Lung (tissue), 11 donors: ENCODE measurements at regions not wholly inside any gene's neighbourhood (a gene's known extent, or its start where the extent isn't known, plus 50 kb on each side); places are given as distances from the start of the nearest gene placed in this dataset.

Experiments
- ATAC-seq: fragments of 200-7000 bp; cut with Tn5 transposase; one replicate; pipeline ENCODE4 v1.9.1; 2020; ENCODE audit warnings: moderate number of reproducible peaks; ENCODE audit not compliant: insufficient read depth, low FRiP score
- DNase-seq, 3 donors: peaks; one replicate each; pipeline ENCODE4 v3.0.0-alpha.2; 2013 to 2017
- H3K27ac ChIP-seq, 2 donors: one replicate each; pipeline ENCODE4 v1.5.1; 2013; ENCODE audit warnings: mild to moderate bottlenecking in 2 of 2, moderate library complexity in 2 of 2, control low read depth in 1 of 2, inconsistent platforms in 1 of 2, low read depth in 1 of 2, low read length in 1 of 2
- H3K27me3 ChIP-seq, 3 donors: one replicate each; pipeline ENCODE4 v1.5.1; 2013; ENCODE audit warnings: low read length in 2 of 3; ENCODE audit not compliant: control insufficient read depth in 3 of 3, insufficient read depth in 3 of 3
- H3K36me3 ChIP-seq, 4 donors: one replicate each; pipeline ENCODE4 v1.5.1; 2013; ENCODE audit warnings: low read length in 4 of 4, mild to moderate bottlenecking in 1 of 4, moderate library complexity in 1 of 4; ENCODE audit not compliant: control insufficient read depth in 4 of 4, insufficient read depth in 4 of 4
- H3K4me1 ChIP-seq, 5 donors: one replicate each; pipeline ENCODE4 v1.5.1; 2013; ENCODE audit warnings: low read length in 5 of 5, mild to moderate bottlenecking in 2 of 5, moderate library complexity in 1 of 5; ENCODE audit not compliant: control insufficient read depth in 5 of 5, insufficient read depth in 5 of 5
- H3K4me3 ChIP-seq: one replicate; pipeline ENCODE4 v1.5.1; 2013; ENCODE audit warnings: mild to moderate bottlenecking, control low read depth, moderate library complexity
- H3K9ac ChIP-seq, 2 donors: one replicate each; pipeline ENCODE4 v1.5.1; 2013; ENCODE audit warnings: low read length in 2 of 2, control low read depth in 1 of 2; ENCODE audit not compliant: insufficient read depth in 1 of 2
- H3K9me3 ChIP-seq, 4 donors: one replicate each; pipeline ENCODE4 v1.5.1; 2013; ENCODE audit warnings: low read length in 3 of 4, mild to moderate bottlenecking in 1 of 4, moderate library complexity in 1 of 4; ENCODE audit not compliant: control insufficient read depth in 4 of 4, insufficient read depth in 3 of 4
- WGBS, 2 donors: extraction: QIAGEN DNeasy Blood & Tissue Kit; methylation state at CpG; one replicate each; pipeline ENCODE4 v1.1.7; 2013; 5-methylcytosine and 5-hydroxymethylcytosine counted together
- TF ChIP-seq, protein P1 (sequence below): IDR thresholded peaks from 2 replicates; pipeline ENCODE4 v1.5.1; 2012; ENCODE audit warnings: mild to moderate bottlenecking; ENCODE audit errors: control extremely low read depth, extremely low read depth
- donor health status: control.
- donor health status: control.
- donor health status: Bipolar disorder and iron deficiency.
- donor health status: healthy.
- donor health status: DM: yes; HTN: yes; CAD: no.

DNA sequence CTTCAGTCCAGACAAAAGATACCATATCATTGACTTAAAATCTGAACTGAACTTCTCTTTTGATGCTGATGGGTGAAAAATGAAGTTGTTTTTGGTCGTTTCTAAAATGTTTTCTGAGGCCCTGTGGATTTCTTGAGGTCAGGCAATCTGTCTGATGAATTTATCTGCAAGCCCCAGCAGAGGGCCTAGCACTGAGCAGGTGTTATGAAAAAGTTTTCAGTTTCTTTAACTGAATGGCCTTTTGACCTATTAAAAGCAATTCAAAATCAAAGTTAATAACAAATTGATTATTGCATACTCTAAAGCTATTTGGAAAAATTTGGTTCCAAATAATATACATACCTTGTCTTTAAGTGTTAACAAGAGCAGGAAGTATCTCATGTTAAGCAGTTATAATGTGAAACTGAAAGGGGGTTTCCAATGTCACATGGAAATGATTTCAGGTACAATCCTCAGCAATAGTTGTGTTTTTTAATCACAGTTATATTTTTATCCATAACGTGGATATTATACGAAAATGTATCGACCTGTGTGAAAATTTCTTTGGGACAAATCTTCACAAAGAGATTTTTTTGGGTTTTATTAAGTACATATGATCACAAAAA, 285.0 kb downstream of the SPANXN1 start:
- TF ChIP-seq, protein P1, sequence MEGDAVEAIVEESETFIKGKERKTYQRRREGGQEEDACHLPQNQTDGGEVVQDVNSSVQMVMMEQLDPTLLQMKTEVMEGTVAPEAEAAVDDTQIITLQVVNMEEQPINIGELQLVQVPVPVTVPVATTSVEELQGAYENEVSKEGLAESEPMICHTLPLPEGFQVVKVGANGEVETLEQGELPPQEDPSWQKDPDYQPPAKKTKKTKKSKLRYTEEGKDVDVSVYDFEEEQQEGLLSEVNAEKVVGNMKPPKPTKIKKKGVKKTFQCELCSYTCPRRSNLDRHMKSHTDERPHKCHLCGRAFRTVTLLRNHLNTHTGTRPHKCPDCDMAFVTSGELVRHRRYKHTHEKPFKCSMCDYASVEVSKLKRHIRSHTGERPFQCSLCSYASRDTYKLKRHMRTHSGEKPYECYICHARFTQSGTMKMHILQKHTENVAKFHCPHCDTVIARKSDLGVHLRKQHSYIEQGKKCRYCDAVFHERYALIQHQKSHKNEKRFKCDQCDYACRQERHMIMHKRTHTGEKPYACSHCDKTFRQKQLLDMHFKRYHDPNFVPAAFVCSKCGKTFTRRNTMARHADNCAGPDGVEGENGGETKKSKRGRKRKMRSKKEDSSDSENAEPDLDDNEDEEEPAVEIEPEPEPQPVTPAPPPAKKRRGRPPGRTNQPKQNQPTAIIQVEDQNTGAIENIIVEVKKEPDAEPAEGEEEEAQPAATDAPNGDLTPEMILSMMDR = no peak
- ATAC-seq (no peak), DNase-seq (no peak)
- Histone ChIP-seq H3K27ac (no peak overlapping the region), H3K9me3 (no peaks in the 10 kb centered on the region), H3K27me3 (no peaks in the 10 kb centered on the region), H3K36me3 (no peaks in the 10 kb centered on the region), H3K4me3 (no peak overlapping the region), H3K4me1 (no peaks in the 10 kb centered on the region), H3K9ac (no peak overlapping the region)
- WGBS, 2 donors = 40 to 69% methylated on average over 4 of the region's 4 CpGs

DNA sequence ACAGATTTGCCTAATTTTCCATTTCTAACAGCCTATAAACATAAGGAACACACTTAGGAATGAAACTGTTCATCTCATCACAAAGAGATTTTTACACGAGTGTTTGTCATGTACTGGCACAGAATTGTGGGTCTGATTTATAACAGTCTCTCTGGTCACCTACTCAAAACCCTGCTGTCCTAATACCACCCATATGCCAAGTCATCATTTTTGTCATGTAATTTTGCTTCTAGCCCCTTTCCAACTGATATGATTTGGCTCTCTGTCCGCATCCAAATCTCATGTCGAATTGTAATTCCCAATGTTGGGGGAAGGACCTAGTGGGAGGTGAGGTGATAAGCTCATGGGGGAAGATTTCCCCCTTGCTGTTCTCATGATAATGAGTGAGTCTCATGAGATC, 284.1 kb upstream of the SLITRK2 start:
- TF ChIP-seq, protein P1 = no peak
- Histone ChIP-seq H3K27ac (no peak overlapping the region), H3K36me3 (no peaks in the 10 kb centered on the region), H3K27me3 (no peaks in the 10 kb centered on the region), H3K9ac (no peak overlapping the region), H3K4me3 (no peak overlapping the region), H3K4me1 (no peaks in the 10 kb centered on the region), H3K9me3 (no peaks in the 10 kb centered on the region)
- WGBS, 2 donors = 85 to 86% methylated on average over 3 of the region's 3 CpGs
- ATAC-seq = no peak
- DNase-seq = no peak

DNA sequence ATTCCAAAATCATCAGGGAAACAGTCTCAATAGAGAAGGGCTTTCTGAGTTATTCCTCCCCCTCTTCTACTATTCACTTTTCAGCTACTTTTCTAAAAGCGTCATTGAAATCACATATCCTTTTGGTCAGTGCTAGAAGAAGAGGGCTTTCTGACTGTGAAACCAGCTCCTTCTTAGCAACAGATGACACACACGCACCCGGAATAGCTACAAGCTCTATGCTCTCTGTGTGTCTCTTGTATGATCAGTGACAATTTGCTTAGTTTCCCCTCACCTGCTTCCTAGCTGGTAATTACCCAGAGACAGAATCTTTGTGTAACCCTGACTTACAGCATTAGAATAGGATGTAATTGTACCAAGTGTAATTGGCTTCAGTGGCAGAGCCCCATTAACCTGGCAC, 268.1 kb upstream of the SLITRK2 start:
- ATAC-seq (no peak), DNase-seq (no peak)
- Histone ChIP-seq H3K9ac (no peak overlapping the region), H3K9me3 (peaks cover 0 to 8% (median 1%) of the 10 kb centered on the region in 4 donors), H3K27ac (no peak overlapping the region), H3K27me3 (no peaks in the 10 kb centered on the region), H3K4me3 (no peak overlapping the region), H3K36me3 (no peaks in the 10 kb centered on the region), H3K4me1 (no peaks in the 10 kb centered on the region)
- TF ChIP-seq, protein P1 = no peak
- 76 to 92% methylated on average over 3 of the region's 3 CpGs for WGBS, 2 donors

DNA sequence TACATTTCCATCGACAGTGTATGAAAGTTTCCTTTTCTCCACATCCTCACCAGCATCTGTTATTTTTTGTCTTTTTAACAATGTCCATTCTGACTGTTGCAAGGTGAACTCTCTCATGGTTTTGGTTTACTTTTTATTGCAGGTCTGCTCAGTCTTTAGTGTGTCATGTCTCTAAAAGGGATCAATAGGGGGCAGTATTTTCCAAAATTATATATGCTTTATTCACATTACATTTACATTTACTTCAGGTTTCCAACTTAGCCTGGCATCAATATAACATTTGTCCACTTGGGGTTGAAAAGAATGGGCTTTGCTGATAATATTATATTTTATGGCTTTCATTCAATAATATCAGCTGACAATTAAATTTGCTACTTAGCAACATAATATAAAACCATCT, 265.0 kb upstream of the SLITRK2 start:
- Histone ChIP-seq H3K9ac (no peak overlapping the region), H3K27ac (no peak overlapping the region), H3K4me1 (no peaks in the 10 kb centered on the region), H3K9me3 (peaks cover 0 to 8% (median 1%) of the 10 kb centered on the region in 4 donors), H3K27me3 (no peaks in the 10 kb centered on the region), H3K36me3 (no peaks in the 10 kb centered on the region), H3K4me3 (no peak overlapping the region)
- WGBS, 2 donors = 30 to 65% methylated on average over 1 of the region's 1 CpG
- TF ChIP-seq, protein P1 = no peak
- ATAC-seq (no peak), DNase-seq (no peak)
